Activated CD8-positive, alpha-beta memory T cell treated with anti-CD3 and anti-CD28 coated beads, Interleukin-2, amount 50 U/mL, for 48 hours (primary cell): ENCODE measurements at regions not wholly inside any gene's neighbourhood (a gene's known extent, or its start where the extent isn't known, plus 50 kb on each side); places are given as distances from the start of the nearest gene placed in this dataset.
"Not testable (repeated sequence)": the region's sequence is repeated elsewhere in the genome, so short reads cannot be mapped to it uniquely, and the experiment has no call there.

Experiments used
- DNase-seq: peaks from one replicate; pipeline ENCODE4 v3.0.0-alpha.2; 2020

DNA sequence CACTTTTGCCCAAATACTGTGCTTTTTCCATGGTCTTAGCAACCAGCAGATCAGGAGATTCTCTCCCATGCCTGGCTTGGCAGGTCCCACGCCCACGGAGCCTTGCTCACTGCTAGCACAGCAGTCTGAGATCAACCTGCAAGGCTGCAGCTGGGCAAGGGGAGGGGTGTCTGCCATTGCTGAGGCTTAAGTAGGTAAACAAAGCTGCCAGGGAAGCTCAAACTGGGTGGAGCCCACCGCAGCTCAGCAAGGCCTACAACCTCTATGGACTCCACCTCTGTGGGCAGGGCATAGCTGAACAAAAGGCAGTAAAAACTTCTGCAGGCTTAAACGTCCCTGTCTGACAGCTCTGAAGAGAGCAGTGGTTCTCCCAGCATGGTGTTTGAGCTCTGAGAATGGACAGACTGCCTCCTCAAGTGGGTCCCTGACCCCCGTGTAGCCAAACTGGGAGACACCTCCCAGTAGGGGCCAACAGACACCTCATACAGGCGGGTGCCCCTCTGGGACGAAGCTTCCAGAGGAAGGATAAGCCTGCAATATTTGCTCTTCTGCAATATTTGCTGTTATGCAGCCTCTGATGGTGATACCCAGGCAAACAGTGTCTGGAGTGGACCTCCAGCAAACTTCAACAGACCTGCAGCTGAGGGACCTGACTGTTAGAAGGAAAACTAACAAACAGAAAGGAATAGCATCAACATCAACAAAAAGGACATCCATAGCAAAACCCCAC lies 132.8 kb upstream of the STARD13 start:
- not testable (repeated sequence) for DNase-seq

DNA sequence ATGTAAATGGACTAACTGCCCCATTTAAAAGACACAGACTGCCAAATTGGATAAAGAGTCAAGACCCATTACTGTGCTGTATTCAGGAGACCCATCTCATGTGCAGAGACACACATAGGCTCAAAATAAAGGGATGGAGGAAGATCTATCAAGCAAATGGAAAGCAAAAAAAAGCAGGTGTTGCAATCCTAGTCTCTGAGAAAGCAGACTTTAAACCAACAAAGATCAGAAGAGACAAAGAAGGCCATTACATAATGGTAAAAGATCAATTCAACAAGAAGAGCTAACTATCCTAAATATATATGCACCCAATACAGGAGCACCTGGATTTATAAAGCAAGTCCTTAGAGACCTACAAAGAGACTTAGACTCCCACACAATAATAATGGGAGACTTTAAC lies 134.6 kb upstream of the STARD13 start:
- not testable (repeated sequence) for DNase-seq

DNA sequence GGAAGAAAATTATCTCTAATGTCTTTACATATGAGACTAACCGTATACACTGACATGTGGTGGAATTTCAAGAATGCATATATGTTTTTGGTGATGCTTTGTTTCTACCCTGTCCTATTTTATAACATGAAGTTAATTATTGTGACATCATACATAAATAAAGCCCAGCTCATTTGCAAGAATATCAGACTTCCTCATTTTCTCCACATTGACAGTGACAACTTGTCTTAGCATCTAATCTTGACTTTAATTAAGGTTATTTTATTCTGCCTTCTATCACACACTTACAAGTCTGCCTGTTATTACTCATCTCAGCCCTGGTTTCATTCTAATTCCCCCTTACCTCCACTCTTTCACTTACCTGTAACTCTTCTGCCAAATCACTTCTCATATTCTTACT lies 140.6 kb upstream of the STARD13 start:
- no peak for DNase-seq

DNA sequence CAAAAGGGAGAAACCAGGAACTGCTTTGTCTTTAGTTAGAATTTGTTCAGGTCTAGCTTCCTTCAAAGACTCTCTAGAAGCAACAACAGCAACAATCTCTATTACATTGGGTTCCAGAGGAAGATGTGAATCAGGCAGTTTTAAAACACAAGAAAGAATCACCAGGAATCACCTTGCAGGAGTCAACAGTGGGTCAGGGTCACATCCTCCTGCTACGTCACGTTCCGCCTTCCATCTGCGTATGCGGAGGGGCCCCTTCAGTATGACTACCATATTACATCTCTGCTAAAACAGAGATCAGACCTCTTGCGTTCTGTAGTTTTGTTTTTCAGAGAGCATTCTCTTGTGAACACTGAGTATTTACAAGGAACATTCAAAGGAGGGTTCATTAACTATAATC lies 147.8 kb upstream of the STARD13 start:
- DNase-seq, result no peak

DNA sequence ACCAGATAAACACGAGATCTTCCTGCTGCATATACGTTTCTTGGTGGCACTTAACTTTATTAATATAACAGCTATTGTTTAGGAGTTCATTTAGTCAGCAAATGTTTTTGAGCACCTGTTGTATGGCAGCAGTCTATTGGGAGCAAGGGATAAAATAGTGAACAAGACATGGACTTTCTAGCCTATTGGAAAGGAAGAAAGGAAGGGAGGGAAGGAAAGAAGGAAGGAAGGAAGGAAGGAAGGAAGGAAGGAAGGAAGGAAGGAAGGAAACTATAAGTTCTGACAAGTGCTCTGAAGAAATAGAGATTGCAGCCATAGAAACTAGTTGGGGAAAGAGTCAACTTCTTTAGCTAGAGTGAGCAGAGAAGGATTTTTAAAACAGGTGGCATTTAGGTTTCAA lies 149.1 kb upstream of the STARD13 start:
- DNase-seq, result no peak

DNA sequence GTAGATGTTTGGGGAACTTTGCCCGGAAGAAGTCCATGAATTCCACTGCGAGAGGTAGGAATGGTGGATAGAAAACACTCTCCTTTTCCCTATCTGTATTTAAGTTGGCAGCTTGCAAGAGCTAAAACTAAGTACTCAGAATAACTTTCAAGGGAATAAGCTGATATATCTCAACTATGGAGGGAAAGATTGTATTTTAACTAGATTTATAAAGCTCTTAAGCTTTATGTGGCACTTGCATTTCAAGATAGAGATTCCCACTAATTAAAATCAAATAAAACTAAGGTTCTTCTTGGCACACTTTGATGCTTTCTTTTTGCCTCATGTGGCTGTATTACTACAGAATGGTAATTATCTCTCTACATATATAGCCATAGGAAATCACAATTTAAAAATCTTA lies 149.7 kb upstream of the STARD13 start:
- DNase-seq, result no peak

DNA sequence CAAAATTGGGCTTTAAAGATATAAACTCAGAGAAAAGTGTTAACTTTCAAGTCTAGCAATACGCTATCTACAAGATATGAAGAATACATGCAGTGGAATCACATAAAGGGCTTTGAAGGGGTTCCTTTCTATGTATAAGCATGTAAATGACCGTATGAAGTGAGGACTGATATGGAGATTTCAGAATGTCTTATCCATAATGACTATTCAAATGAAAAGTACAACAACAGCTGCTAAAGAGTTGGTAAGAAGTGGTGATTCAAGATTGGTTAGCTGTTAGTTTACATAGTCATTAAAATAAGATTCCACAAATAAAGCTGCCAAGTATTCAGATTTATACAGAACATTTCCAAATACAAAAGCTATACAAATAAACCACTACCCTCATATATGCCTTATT lies 153.4 kb upstream of the STARD13 start:
- no peak for DNase-seq

DNA sequence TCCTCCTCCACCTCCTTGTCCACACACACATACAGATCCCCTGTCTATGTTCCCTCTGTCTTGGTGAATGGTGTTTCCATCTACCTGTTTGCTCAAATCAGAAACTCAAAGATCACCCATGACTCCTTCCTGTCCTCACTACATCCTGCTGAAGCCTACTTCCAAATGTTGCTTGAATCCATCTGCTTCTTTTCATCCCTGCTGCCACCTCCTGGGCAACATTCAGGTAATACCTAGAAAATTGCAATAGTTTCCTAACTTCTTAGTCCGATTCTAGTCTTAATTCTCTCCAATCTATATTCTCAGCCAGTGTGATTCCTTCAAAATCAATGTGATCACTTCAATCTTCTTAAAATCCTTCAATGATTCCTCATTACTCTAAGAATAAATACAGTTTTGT lies 155.5 kb upstream of the STARD13 start:
- no peak for DNase-seq

DNA sequence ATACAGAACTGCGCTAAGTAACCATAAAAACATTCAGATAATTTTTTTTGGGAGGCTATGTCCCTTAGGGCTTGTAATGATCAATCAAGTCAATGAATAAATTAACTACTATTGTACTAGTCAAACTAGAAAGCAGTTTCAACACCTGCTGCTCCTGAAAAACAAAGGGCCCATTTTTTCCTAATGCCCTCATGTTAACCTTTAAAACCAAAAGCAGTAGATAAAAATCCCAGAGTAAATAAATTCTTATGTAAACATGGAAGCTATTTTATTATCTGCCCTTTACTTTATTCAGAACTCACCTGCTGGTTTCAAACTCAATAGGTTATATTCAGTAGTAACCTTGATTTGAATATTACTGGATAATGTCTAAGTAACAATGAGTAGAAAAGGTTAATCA lies 159.5 kb upstream of the STARD13 start:
- DNase-seq, result no peak

DNA sequence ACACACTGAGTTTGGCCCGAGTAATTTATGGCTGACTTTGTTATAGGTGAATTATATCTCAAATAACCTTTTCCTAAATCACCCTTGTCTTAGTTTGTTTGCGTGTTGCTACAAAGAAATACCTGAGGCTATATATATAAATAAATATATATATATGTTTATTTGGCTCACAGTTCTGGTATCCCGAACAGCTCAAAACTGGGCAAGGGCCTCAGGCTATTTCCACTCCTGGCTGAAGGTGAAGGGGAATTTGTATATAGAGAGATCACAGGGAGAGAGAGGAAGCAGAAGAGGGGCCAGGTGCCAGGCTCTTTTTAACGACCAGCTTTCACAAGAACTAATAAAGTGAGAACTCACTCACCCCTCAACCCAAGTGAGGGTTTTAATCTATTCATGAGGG lies 159.9 kb upstream of the STARD13 start:
- no peak for DNase-seq

DNA sequence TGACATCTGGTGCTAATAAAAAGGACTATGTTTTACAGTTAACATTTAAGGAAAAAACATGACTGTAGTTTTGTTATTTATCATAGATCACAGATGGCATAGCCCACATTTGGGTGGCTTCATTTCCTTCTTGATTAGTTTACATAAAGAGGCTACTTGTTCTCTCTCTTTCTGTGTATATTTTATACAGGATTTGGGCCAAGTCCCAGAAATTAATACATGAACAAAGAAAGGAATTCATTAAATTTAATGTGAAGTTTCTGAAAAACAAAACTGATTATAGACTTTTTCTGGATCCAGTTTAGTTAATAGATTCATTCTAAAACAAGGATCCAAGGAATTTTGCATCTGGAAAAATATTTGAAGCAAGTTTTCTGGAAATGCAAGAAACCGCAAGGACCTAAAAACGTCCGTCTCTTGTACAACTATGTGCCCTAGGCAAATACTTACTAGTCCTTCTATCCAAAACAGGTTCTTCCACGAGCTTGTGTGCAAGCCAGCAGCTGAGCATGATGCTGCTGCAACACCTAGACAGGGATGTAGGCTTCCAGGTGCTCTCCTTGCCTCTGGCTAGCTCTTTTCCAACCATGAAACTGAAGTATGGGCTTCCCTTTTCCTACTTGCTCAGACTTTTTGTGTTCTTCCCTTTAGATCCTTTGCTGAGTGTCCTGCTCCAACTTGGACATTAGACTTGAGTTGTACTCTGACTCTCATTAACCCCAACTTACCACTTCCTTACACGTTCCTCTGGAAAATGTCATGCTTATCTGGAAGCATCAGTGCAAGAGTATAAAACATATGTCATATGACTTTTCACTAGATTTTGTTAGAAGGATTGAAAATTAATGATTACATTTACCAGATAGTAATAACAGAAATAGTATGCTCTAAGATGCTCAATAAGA lies 161.5 kb upstream of the STARD13 start:
- DNase-seq, result no peak

DNA sequence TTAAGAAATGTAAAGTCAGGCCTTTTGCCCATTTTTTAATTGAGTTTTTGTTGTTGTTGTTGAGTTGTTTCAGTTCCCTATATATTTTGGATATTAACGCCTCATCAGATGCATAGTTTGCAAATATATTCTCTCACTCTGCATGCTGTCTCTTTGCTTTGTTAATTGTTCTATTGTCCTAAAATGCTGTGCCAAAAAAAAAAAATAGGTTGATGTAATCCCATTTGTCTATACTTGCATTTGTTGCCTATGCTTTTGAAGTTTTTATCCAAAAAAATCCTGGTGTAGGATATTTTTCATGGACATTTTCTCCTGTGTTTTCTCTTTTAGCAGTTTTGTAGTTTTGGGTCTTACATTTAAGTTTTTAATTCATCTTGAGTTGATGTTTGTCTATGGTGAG lies 163.3 kb upstream of the STARD13 start:
- no peak for DNase-seq

DNA sequence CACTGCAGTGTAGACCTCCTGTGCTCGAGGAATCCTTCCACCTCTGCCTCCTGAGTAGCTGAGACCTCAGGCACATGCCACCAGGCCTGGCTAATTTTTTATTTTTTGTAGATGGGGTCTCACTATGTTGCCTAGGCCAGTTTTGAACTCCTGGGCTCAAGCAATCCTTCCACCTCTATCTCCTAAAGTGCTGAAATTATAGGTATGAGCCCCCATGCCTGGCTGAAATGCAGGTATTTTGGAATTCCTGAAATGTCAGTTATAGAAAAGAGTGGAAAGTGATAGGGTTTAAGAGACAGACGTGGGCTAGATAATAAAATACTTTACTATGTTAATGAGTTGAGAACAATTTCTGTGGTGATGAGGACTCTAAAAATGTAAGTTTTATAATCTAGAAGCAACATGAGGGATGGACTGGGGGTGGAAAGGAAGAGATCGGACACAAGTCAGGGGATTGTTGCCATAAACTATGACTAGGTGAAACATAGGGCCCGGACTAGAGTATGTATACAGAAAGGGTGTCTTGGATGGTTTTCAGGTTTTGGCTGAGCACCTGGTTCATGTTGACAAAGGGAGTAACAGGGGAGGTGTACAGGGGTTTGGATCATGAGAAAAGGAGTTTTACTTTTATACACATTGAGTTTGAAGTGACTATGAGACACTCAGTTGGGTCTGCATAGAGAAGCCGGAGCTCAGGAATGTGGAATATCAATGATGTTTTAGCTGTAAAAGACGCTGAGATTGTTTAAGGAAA lies 165.6 kb upstream of the STARD13 start:
- no peak for DNase-seq

DNA sequence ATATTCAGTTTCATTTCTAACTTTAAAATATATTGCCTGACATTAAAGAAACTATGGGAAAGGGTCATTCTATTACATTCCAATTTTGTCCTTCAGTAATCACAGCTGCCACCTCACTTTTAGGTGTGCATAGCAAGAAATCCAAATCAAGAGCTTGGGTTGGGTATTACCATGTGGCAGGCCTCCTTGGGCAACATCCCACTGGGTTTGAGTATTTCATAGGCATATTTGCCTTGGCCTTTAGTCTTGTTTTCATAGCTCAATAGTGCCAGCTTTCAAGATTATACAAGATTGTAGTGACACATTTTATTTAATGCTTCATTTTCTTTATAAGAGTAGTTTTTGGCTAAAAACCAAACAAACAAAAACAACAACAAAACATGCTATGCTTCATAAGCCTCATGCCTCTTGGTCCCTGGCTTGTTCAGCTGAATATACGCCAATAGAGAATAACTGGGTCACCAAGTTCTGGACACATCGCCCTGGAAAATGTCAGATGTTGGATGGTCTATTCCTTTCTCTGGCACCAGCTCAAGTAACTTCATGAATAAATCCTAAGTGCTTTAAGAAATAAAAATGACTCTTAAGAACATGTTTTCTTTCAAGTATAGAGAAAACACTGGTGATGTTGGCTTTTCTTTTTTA lies 167.4 kb upstream of the STARD13 start:
- DNase-seq, result no peak

DNA sequence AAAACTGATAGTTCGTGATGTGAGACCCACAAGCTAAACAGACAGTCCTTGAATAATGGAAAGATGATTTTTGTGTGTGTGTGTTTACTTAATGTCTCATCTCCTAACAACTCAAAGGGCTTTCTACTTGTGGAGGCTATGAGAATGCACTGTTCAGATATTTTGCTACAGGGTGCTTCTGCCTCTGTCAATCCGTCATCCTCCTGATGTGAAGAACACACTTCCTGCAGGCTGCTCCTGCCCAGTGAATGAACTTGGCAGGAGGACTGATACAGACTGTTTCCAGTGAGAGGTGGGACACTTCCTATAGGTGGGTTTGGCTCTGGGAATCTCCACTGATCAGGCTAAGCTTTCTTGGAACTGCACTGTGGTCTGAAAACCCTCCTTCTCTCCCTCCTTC lies 168.4 kb upstream of the STARD13 start:
- no peak for DNase-seq

DNA sequence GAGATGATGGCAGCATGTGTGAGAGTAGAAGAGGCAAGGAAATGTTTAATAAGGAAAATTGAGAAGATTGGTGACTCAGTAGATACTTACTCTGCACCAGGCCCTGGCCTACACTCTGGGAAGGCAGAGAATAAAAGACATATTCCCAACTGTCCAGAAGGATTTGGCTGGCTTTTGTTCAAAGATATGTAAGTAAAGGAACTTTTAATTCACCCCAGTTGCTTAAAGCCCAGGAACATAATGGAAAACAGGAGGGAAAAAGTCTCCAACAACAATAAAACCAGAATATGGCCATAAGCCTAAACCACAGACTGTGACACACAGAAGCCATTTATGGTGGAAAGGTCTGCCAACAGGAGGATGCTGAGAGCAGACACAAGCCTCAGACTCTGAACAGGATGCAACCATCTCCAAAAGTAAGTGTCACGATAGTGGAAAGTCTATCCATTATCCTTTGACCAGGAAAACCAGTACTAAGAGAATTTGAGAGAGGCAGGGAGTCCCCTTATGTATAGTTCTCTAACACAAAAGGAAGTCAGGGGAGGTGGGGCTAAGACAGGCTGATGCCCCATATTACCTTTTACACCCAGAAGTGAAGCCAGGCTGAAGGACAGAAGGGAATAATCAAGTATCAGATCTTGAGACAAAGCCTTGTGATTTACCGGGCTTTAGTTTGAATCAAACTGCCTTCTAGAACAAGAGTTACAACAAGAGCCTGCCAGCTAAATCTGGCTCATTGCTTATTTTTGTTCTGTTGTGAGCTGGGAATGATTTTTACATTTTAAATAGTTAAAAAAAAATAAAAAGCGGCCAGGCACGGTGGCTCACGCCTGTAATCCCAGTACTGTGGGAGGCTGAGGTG lies 169.5 kb upstream of the STARD13 start:
- DNase-seq, result no peak

DNA sequence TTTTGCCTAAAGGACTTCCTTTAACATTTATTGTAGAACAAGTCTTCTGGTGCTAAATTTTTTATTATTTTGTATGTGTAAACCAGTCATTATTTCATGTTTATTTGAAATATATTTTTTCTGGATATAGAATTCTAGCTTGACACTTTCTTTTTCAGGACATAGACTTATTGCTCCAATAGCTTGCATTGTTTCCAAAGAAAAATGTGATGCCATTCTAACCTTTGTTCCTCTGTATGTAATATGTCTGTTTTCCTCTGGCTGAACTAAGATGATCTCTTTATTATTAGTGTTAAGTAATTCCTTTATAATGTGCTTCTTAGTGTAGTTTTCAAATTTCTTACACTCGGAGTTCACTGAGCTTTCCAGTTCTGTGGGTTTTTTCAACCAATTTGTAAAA lies 174.1 kb upstream of the STARD13 start:
- no peak for DNase-seq

DNA sequence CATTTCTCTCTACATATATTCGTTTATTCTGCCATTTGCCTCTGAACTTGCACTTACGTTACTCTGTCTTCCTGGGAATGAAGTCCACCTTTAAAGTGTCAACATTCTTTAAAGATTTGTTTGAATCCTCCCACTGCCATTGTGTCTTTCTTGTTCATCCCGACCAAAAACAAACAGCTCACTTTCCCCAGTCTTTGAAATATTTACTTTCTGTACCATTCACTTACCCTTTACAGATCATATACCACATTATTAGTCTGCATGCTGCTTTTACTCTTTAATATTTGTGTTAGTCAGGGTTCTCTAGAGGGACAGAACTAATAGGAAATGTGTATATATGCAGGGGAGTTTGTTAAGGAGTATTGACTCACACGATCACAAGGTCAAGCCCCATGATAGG lies 176.6 kb upstream of the STARD13 start:
- DNase-seq, result no peak

DNA sequence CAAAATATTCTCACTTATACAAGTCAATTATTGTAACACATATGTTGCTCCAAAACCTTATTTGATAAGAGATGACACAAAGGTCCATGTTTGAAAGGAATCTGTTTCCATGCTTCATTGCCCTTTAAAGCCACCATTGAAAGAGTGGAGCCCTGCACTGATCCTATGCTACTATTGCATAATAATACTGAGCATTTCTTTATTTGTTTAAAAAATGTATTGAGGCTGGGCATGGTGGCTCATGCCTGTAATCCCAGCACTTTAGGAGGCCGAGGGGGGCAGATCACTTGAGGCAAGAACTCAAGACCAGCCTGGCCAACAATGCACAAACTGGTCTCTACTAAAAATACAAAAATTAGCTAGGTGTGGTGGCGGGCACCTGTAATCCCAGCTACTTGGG lies 178.8 kb upstream of the STARD13 start:
- no peak for DNase-seq

DNA sequence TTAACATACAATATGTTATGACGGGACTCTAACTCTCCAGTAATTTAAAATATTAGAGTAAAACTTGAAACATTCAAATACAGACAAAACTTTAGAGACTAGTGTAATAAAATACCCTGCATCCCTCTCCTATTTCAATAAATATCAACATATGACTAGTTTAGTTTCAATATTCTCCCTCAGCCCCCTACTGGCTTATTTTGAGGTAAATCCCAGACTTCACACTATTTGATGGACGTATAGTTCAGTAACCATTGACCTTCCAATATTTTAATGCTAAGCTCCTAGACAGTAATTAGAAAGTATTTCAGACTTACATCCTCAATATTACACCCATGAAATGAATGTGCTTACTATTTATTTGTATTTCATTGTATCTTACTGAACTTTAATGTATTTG lies 180.7 kb upstream of the STARD13 start:
- DNase-seq, result no peak

DNA sequence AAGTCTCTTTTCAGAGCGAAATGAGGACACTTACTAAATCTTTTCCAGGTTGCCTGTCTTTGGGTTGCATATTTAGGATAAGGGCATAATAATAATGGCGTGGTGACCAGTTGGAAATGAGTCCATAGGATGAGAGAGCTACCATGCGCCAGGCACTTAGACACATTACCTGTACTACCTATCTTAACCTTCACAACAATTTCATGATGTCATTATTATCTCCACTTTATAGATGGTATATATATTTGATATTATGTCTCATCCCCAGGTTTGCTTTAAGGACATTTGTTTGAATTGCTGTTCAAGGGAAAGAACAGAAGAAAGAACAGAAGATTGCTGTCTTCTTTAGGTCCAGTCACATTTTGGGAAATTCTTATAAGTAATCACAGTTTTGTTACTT lies 182.0 kb upstream of the STARD13 start:
- DNase-seq, result no peak

DNA sequence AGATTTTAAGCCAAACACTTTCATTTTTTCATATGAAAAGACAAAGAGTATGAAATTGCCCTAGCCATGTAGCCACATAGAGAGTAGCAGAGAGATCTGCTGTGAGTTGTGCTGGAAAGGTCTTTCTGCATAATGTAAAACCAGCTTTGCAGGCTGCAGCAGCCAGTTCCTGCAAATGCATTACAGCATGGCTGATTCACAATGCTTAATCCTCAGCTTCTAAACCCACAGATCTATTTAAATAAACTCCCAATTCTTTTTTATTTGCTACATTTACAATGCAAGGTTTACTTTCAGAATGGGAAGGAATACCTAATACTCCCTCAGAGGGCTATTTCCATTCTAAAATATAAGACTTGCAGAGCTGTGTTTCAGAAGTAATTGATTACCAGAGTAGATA lies 185.6 kb upstream of the STARD13 start:
- no peak for DNase-seq
